Left lung (tissue), 4 donors: ENCODE measurements at regions not wholly inside any gene's neighbourhood (a gene's known extent, or its start where the extent isn't known, plus 50 kb on each side); places are given as distances from the start of the nearest gene placed in this dataset.

Experiments used
- ATAC-seq: fragments of 200-7000 bp; cut with Tn5 transposase; one replicate; pipeline ENCODE4 v1.9.1; 2020; ENCODE audit warnings: moderate library complexity
- DNase-seq, 4 donors: peaks; one replicate each; pipeline ENCODE4 v3.0.0-alpha.2; 2013 to 2020
- H3K27ac ChIP-seq, 2 donors: fragments of 200-600 bp; sonication (generic) in 1 of 2; one replicate each; pipeline versions ENCODE4 v1.5.0 to v1.8.0; 2020 to 2021
- H3K27me3 ChIP-seq, 2 donors: fragments of 200-600 bp; sonication (generic) in 1 of 2; one replicate each; pipeline versions ENCODE4 v1.5.0 to v1.8.0; 2020 to 2021
- H3K36me3 ChIP-seq, 2 donors: fragments of 200-600 bp; sonication (generic) in 1 of 2; one replicate each; pipeline versions ENCODE4 v1.5.0 to v1.8.0; 2020 to 2021
- H3K4me1 ChIP-seq, 2 donors: fragments of 200-600 bp; one replicate each; pipeline ENCODE4 v1.8.0; 2021
- H3K4me3 ChIP-seq, 2 donors: fragments of 200-600 bp; sonication (generic) in 1 of 2; one replicate each; pipeline versions ENCODE4 v1.5.0 to v1.8.0; 2020 to 2021; ENCODE audit warnings: mild to moderate bottlenecking in 1 of 2
- H3K9me3 ChIP-seq, 2 donors: fragments of 200-600 bp; sonication (generic) in 1 of 2; one replicate each; pipeline versions ENCODE4 v1.5.0 to v1.8.0; 2020 to 2021
- CTCF ChIP-seq, 2 donors: fragments of 200-600 bp; sonication (generic) in 1 of 2; IDR thresholded peaks; one replicate each; pipeline versions ENCODE4 v1.5.0 to v1.8.0; 2021; ENCODE audit warnings: antibody characterized with exemption in 2 of 2
- intact Hi-C, 2 donors: fragments of 100-400 bp; cut with DNase I; formaldehyde crosslinking; loops; one replicate each; pipeline versions ENCODE4 v1.11.2 to v1.14.2; 2022
- donor health status: DM: no; HTN: yes; CAD: no.
- donor health status: DM: no; HTN: no; CAD: no.

- Histone ChIP-seq H3K4me3 (no peak overlapping the region), H3K4me1 (no peaks in the 10 kb centered on the region), H3K36me3 (no peaks in the 10 kb centered on the region), H3K27me3 (no peaks in the 10 kb centered on the region), H3K27ac (no peak overlapping the region), H3K9me3 (peaks cover 0 to 14% of the 10 kb centered on the region in 2 donors)
- intact Hi-C loops: no loop called here
- TF ChIP-seq CTCF (IDR thresholded peaks at IDR 0.05): no peak
- ATAC-seq (no peak), DNase-seq (no peak)
Measured at GRCh38 chr4:177123811-177124210, 185.9 kb upstream of the NEIL3 start.

- no peak for ATAC-seq
- intact Hi-C loops: no loop called here
Measured at GRCh38 chr4:177124349-177125064, 185.2 kb upstream of the NEIL3 start.

GRCh38 chr4:177125656-177126055 is 184.0 kb upstream of the NEIL3 start:
- Histone ChIP-seq H3K4me1 (no peaks in the 10 kb centered on the region), H3K27ac (no peak overlapping the region), H3K4me3 (no peak overlapping the region), H3K36me3 (no peaks in the 10 kb centered on the region), H3K9me3 (peaks cover 0 to 25% of the 10 kb centered on the region in 2 donors), H3K27me3 (no peaks in the 10 kb centered on the region)
- intact Hi-C loops: no loop called here
- ATAC-seq: no peak
- DNase-seq: no peak
- TF ChIP-seq CTCF (IDR thresholded peaks at IDR 0.05): no peak

More at GRCh38 chr4:177124349-177125064, 185.2 kb upstream of the NEIL3 start:
- Histone ChIP-seq H3K4me1 (no peaks in the 10 kb centered on the region), H3K36me3 (no peaks in the 10 kb centered on the region), H3K9me3 (peaks cover 0 to 20% of the 10 kb centered on the region in 2 donors), H3K27me3 (no peaks in the 10 kb centered on the region), H3K4me3 (no peak overlapping the region), H3K27ac (no peak overlapping the region)
- TF ChIP-seq CTCF (IDR thresholded peaks at IDR 0.05): no peak
- no peak for DNase-seq

DNA sequence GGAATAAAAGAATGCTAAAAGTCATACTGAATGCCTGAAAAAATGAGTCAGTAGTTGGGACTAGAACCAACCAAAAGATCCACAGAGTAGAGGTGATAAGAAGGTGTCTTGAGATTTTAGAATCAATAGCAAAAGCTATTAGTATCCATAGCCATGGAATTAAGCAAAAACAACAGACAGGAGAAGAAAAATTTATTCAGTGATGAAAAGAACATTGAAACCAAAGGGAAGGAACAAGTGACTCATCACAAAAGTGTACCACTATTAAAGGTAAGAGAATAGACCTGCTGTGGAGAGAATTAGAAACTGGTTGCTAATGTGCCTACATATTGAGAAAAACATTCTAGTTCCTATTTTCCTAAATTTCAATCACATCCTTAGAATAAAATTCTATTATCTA is 182.0 kb upstream of the NEIL3 start:
- intact Hi-C loops: no loop called here
- no peak overlapping the region for H3K27ac ChIP-seq
- no peak for TF ChIP-seq CTCF (IDR thresholded peaks at IDR 0.05)
- H3K9me3 ChIP-seq: peaks cover 0 to 19% of the 10 kb centered on the region in 2 donors
- H3K4me1 ChIP-seq: no peaks in the 10 kb centered on the region
- no peak for ATAC-seq
- no peaks in the 10 kb centered on the region for H3K27me3 ChIP-seq
- H3K4me3 ChIP-seq: no peak overlapping the region
- DNase-seq: no peak
- H3K36me3 ChIP-seq: no peaks in the 10 kb centered on the region

- no peaks in the 10 kb centered on the region for H3K4me1 ChIP-seq
- DNase-seq: no peak
- no peak overlapping the region for H3K27ac ChIP-seq
- H3K9me3 ChIP-seq: peaks cover 0 to 19% of the 10 kb centered on the region in 2 donors
- no peak overlapping the region for H3K4me3 ChIP-seq
- H3K27me3 ChIP-seq: no peaks in the 10 kb centered on the region
- H3K36me3 ChIP-seq: no peaks in the 10 kb centered on the region
- TF ChIP-seq CTCF (IDR thresholded peaks at IDR 0.05): no peak
- no peak for ATAC-seq
- intact Hi-C loops: no loop called here
Measured at GRCh38 chr4:177128306-177128705, 181.4 kb upstream of the NEIL3 start.
